ENCODE measurements at regions not wholly inside any gene's neighbourhood (a gene's known extent, or its start where the extent isn't known, plus 50 kb on each side); places are given as distances from the start of the nearest gene placed in this dataset.
"Not testable (repeated sequence)": the region's sequence is repeated elsewhere in the genome, so short reads cannot be mapped to it uniquely, and the experiment has no call there.

DNA sequence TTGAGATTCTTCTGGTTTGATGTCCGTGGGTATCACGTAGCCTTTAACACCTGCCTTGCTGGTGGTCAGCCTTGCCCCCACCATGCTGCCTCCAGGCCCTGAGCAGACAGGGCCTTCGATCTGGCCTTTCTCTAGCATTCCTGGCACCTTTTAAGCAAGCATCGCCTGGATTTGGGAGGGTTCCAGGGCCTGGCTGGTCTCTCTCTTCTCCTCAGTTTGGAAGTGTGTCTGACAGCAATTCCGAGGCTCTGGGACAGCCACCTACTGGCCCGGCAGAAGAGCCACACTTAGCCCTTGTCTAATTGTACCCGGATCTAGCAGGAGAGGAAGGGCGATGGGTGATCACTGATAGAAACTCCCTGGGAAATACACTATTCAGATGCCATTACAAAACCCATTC is 441.3 kb upstream of the MKI67 start:
- DNase-seq, result no peak

DNA sequence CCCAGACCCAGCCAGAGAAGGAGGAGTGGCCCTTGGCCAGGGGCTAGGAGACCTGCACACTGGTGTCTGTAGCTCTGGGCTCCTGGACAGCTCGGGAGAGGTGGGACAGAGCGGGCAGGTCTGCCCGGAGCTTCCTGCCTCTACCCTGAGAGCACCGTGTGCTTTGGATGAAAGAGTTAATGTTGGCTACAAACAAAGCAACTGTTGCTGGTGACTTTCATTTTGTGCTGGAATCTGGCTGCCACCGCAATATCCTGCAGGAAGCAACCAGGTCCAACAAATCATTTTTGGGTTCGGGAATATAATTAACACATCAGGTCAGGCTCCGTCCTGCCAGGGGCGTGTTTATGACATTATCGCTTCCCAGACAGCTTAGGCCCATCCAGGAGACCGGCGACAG is 441.8 kb upstream of the MKI67 start:
- DNase-seq, result no peak

DNA sequence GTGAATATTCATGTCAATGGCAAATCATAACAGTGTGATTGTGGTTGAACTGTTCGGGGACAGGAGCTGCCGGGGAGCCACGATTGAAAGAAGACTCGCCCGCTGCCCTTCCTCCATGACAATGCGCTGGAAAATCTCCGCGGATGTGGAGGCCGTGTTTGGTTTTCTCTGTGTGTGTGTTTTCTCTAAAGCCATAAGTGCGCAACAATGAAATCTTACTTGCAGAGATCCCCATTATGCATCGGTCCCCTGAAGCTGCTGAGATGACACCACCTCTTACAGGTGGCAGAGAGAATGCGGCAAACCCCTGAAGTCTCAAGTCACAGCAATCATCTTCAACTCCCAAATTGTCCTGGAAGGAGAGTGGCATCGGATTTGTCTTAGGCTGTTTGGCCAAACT is 442.3 kb upstream of the MKI67 start:
- DNase-seq, result no peak

GRCh38 chr10:128568990-128569945 is 443.0 kb upstream of the MKI67 start:
- DNase-seq, result no peak

DNA sequence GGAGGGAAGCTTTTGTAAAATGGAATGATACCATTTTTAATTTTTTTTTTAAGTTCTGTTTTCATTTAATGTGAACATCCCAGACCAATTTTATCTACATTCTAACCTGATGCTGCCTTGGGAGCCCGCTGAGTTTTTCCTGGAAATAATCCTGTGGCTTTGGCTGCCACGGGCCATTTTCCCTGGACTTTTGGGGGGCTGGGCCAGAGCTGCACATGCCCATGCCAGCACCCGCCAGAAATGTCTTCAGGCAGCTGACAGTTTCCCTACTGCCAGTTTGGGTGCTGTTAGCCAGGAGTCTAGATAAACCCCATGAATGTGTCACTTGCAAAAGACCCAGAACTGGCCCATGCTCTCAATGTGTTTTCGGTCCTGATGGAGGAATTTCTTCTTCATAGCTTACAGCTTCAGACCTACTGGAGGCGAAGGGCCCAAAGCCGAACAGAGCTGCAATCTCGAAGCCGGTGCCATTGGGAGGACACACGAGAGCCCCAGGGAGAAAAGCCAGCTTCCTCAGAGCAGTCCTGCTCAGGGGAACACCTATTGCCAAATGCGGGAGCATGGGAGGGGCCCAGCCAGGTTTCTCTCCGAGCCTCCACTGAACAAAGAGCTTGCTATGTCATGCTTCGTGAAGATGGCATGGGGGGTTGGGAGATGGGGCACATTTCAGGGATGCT is 444.2 kb upstream of the MKI67 start:
- DNase-seq, result no peak

- DNase-seq, result no peak
Measured at GRCh38 chr10:128571071-128571470, 444.8 kb upstream of the MKI67 start.

DNA sequence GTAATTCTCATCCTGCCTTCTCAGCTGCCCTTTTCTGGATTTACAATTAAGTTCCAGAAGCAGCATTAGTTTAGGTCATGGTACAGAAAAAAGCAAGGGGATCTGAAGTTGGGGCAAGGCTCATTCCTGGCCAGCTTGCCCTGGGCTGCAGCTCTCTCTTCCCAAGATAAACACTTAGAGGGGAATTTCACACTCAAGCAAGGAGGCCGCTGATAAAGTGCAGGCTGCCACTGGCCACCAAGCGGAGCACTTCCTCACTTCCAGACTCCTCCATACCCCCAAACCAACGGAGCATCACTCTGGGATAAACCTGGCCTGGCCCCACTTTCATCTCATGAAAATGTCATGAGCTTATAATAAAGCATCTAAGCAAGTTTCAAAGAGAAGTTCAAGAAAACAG is 445.5 kb upstream of the MKI67 start:
- no peak for DNase-seq

- no peak for DNase-seq
Measured at GRCh38 chr10:128572696-128573095, 446.5 kb upstream of the MKI67 start.

DNA sequence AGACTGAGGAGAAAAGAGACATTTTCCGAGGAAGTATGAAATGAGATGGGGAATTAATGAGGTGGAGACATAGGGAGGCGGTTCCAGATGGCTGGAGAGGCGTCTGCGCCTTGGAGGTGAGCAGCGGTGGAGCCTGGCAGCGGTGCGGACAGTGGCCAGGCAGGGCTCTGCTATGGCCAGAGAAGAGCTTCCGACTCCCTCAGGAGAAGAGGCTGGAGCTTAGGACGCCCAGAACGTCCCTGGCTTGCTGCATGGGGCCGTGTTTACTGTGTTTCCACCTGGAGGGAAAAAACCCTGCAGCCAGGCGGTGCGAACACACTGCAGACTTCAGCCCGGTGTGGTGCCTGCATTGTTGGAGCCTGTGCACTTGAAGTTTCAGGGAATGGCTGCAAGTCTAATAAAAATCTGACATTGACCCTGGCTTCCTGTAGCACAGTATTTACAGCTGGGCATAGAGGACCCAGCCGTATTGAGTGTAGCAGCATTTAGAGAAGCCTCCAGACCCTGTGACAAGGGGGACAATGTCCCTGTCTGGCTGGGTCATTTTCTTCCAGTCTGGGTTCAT is 447.1 kb upstream of the MKI67 start:
- DNase-seq, result no peak

- no peak for DNase-seq
Measured at GRCh38 chr10:128573986-128574385, 447.8 kb upstream of the MKI67 start.

- DNase-seq, result no peak
Measured at GRCh38 chr10:128574581-128575210, 448.5 kb upstream of the MKI67 start.

DNA sequence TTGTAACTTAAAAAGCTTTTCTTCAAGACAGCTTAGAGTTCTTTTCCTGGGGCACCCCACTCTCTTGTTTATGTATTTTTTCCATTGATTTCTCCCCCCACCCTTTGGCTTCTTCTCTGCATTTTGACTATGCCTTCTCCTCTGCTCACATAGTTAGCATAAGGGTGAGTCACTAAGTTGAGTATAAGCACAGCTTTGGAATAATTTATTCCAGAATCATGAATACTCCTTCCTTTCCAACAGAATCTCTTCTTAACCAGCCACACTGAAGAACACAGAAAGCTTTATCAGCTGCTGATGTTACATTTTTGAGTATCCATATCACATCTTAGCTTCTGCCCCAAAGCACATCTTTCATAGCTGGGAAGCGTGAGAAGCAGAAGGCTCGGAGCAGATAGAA is 449.5 kb upstream of the MKI67 start:
- no peak for DNase-seq

DNA sequence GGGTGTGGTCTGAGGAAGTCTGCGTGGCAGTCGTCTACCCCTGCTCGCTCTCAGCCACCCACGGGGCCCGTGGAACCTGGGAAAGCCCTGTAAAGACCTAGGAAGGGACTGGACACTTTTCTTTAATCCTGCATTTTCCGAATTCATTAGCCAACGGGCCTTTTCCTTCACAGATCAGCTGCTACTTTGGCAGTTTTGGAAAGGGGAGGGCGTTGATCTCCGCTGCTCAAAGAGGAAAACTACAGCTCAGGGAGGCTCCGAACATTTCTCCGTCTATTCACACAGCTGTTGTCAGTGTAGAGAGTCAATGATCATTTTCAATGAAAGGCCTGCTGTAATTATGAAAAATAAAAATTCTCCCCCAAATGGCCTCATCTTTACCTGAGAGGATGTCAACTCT is 450.1 kb upstream of the MKI67 start:
- DNase-seq, result no peak

DNA sequence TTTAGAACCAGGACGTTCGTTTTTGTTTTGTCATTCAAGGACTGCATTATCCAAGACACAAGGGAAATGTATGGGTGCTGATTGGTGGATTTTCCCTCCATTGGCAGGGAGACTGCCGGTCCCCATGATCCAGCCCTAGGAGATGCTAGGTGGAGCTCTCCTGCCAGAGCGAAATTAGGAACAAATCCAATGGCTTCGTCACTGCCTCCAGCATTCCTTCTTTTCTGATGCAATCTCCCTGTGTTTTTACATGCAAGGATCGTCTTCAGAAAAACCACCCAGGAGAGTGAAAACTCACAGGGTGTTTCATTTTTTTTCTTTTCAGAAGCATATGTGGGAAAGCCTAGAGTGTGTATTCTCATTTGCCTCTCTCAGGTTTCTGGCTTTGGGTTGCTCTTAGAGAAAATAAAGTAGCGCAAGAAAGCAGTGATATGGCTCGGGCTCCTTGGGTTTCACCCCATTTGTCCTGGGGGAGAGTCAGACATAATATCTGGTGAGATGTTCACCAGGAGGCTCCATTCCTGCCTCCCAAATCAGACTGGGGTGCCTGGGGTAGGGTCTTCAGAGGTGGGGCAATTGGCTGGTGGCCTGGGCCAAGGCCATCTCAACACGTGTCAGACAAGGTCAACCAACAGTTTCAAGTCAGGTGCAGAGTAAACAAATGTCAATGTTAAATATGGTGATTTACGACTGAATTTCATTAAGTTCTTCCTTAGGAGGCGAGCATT is 450.9 kb upstream of the MKI67 start:
- DNase-seq, result no peak

DNA sequence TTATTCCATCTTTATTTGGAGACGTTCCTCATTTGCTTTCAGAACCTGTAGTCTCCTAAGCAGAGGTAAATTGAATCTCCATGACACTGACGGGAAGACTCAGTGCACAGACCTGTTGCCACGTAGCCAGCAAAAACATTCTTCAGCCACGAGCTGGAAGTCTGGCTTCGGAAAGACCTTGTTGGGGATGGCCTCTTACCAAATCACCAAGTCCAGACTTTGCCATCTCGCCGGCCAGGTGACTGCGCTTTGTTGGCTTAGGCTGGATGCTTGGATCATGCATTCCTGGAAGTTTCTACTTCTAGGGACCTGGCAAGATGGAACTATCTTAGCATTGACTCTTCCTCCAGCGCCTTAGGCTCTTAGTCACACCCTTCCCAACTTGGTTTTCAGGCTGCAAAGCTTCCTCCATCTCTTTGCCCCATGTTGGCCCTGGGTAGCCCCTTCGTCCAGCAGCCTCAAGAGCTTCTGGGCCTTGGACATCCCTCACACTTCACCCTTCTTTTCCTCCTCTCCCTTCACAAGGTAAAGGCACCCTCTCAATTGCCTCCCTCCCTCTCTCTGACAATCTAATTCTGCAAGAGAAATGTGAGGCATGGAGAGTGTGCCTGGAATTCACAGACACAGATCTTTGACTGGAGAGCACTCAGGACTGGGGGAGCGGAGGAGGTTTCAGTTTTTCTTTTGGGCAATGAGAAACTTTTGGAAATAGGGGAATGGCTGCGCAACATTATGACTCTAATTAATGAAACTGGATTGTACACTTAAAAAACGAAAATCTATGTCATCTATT is 451.9 kb upstream of the MKI67 start:
- no peak for DNase-seq

GRCh38 chr10:128578766-128579165 is 452.5 kb upstream of the MKI67 start:
- no peak for DNase-seq

DNA sequence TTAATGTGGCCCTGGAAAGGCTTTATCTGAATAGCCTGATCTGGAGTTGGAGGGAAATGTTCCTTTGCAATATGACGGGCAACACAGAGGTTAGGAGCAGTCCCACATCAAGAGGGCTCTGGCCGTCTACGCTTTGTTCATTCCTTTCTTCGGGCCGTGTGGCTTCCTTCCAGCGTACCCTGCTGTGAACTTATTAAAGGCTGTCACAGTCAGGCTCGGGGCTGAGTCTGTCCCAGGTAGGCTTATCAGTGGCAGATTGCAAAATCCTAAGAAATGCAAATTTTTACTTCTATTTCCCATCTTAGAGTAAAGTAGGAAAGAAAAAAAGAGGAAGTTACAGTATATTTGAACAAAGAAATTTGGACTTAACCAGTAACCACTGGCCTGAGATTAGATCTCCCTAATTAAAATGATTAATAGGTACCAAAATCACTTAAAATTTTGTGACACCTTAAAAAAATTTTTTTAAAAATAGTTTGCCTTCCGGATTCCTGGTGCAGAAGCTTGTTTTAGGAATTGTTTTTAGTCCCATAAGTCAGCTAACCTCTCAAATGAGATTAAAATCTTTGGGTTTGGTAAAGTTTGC is 453.1 kb upstream of the MKI67 start:
- no peak for DNase-seq

- no peak for DNase-seq
Measured at GRCh38 chr10:128579901-128580300, 453.7 kb upstream of the MKI67 start.

GRCh38 chr10:128583125-128583524 is 456.9 kb upstream of the MKI67 start:
- DNase-seq, result not testable (repeated sequence)

DNA sequence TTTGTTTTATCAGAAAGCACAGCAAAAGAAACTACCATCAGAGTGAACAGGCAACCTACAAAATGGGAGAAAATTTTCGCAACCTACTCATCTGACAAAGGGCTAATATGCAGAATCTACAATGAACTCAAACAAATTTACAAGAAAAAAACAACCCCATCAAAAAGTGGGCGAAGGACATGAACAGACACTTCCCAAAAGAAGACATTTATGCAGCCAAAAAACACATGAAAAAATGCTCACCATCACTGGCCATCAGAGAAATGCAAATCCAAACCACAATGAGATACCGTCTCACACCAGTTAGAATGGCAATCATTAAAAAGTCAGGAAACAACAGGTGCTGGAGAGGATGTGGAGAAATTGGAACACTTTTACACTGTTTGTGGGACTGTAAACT is 460.4 kb upstream of the MKI67 start:
- not testable (repeated sequence) for DNase-seq

- no peak for DNase-seq
Measured at GRCh38 chr10:128587689-128588088, 461.5 kb upstream of the MKI67 start.

GRCh38 chr10:128588402-128588801 is 462.2 kb upstream of the MKI67 start:
- no peak for DNase-seq
